Testis (tissue), 2 donors: ENCODE measurements at regions not wholly inside any gene's neighbourhood (a gene's known extent, or its start where the extent isn't known, plus 50 kb on each side); places are given as distances from the start of the nearest gene placed in this dataset.

ENCODE experiments used
- DNase-seq: peaks from one replicate; pipeline ENCODE4 v3.0.0-alpha.2; 2019
- H3K27ac ChIP-seq, 2 donors: fragments of 200-600 bp; sonication (generic); one replicate each; pipeline ENCODE4 v1.5.1; 2019
- H3K27me3 ChIP-seq: fragments of 200-600 bp; sonication (generic); one replicate; pipeline ENCODE4 v1.5.1; 2019
- H3K36me3 ChIP-seq: fragments of 200-600 bp; sonication (generic); one replicate; pipeline ENCODE4 v1.5.1; 2017; ENCODE audit warnings: low read depth; ENCODE audit errors: missing control alignments
- H3K4me1 ChIP-seq: fragments of 200-600 bp; sonication (generic); one replicate; pipeline ENCODE4 v1.5.1; 2019
- H3K4me3 ChIP-seq, 2 donors: fragments of 200-600 bp; sonication (generic); one replicate each; pipeline ENCODE4 v1.5.1; 2017 to 2019
- H3K9me3 ChIP-seq: fragments of 200-600 bp; sonication (generic); one replicate; pipeline ENCODE4 v1.5.1; 2017
- CTCF ChIP-seq, 3 experiments: fragments of 450-650 bp in 2 of 3; fragments of 200-600 bp in 1 of 3; sonication (generic) in 1 of 3; IDR thresholded peaks; one replicate each; pipeline ENCODE4 v1.5.1; 2016 to 2019; ENCODE audit warnings: antibody characterized with exemption in 3 of 3, mild to moderate bottlenecking in 2 of 3, moderate library complexity in 1 of 3
- POLR2A ChIP-seq: fragments of 450-650 bp; IDR thresholded peaks from one replicate; pipeline ENCODE4 v1.6.1; 2017; ENCODE audit warnings: antibody characterized with exemption, mild to moderate bottlenecking, moderate library complexity
- WGBS, 2 donors: methylation state at CpG; one replicate each; pipeline ENCODE4 v1.1.5; 2018; 5-methylcytosine and 5-hydroxymethylcytosine counted together
- intact Hi-C: fragments of 100-400 bp; cut with DNase I; formaldehyde crosslinking; loops from one replicate; pipeline ENCODE4 v1.15.1; 2023; ENCODE audit warnings: low total_unique reads

GRCh38 chr6:19463925-19464324 is 373.2 kb upstream of the ID4 start:
- H3K4me1 ChIP-seq = no peaks in the 10 kb centered on the region
- no peak for DNase-seq
- intact Hi-C loops = no loop called here
- no peaks in the 10 kb centered on the region for H3K36me3 ChIP-seq
- no peaks in the 10 kb centered on the region for H3K27me3 ChIP-seq
- H3K4me3 ChIP-seq = no peak overlapping the region
- 72 to 73% methylated on average over 5 of the region's 5 CpGs for WGBS, 2 donors
- no peaks in the 10 kb centered on the region for H3K9me3 ChIP-seq
- TF ChIP-seq CTCF (IDR thresholded peaks at IDR 0.05) = no peak
- TF ChIP-seq POLR2A = no peak
- H3K27ac ChIP-seq = no peak overlapping the region

- no peaks in the 10 kb centered on the region for H3K9me3 ChIP-seq
- no peak overlapping the region for H3K4me3 ChIP-seq
- TF ChIP-seq POLR2A = no peak
- no peak for TF ChIP-seq CTCF (IDR thresholded peaks at IDR 0.05)
- no peak overlapping the region for H3K27ac ChIP-seq
- H3K27me3 ChIP-seq = no peaks in the 10 kb centered on the region
- H3K36me3 ChIP-seq = no peaks in the 10 kb centered on the region
- no peak for DNase-seq
- H3K4me1 ChIP-seq = no peaks in the 10 kb centered on the region
- intact Hi-C loops = no loop called here
- WGBS, 2 donors = 81 to 82% methylated on average over 10 of the region's 10 CpGs
Observed at GRCh38 chr6:19465256-19465655, 371.9 kb upstream of the ID4 start.

- H3K27ac ChIP-seq = no peak overlapping the region
- intact Hi-C loops = no loop called here
- no peak for TF ChIP-seq POLR2A
- TF ChIP-seq CTCF (IDR thresholded peaks at IDR 0.05) = no peak
- no peaks in the 10 kb centered on the region for H3K9me3 ChIP-seq
- no peak for DNase-seq
- 41 to 46% methylated on average over 3 of the region's 3 CpGs for WGBS, 2 donors
- H3K36me3 ChIP-seq = no peaks in the 10 kb centered on the region
- no peaks in the 10 kb centered on the region for H3K27me3 ChIP-seq
- H3K4me3 ChIP-seq = no peak overlapping the region
- no peaks in the 10 kb centered on the region for H3K4me1 ChIP-seq
Observed at GRCh38 chr6:19465760-19466159, 371.4 kb upstream of the ID4 start.

GRCh38 chr6:19470333-19470732 is 366.8 kb upstream of the ID4 start:
- H3K9me3 ChIP-seq = no peaks in the 10 kb centered on the region
- TF ChIP-seq POLR2A (no peak), CTCF (IDR thresholded peaks at IDR 0.05) (no peak)
- no peaks in the 10 kb centered on the region for H3K4me1 ChIP-seq
- WGBS, 2 donors = 66 to 71% methylated on average over 7 of the region's 7 CpGs
- no peaks in the 10 kb centered on the region for H3K27me3 ChIP-seq
- intact Hi-C loops = no loop called here
- no peak for DNase-seq
- no peak overlapping the region for H3K27ac ChIP-seq
- H3K4me3 ChIP-seq = no peak overlapping the region
- no peaks in the 10 kb centered on the region for H3K36me3 ChIP-seq

GRCh38 chr6:19472153-19472552 is 365.0 kb upstream of the ID4 start:
- DNase-seq = no peak
- Histone ChIP-seq H3K27ac (no peak overlapping the region), H3K9me3 (no peaks in the 10 kb centered on the region), H3K4me1 (no peaks in the 10 kb centered on the region), H3K27me3 (no peaks in the 10 kb centered on the region), H3K36me3 (no peaks in the 10 kb centered on the region), H3K4me3 (no peak overlapping the region)
- WGBS, 2 donors = 88 to 93% methylated on average over 4 of the region's 4 CpGs
- TF ChIP-seq POLR2A (no peak), CTCF (IDR thresholded peaks at IDR 0.05) (no peak)
- intact Hi-C loops = no loop called here
